PC-9 (cell line): ENCODE measurements at regions not wholly inside any gene's neighbourhood (a gene's known extent, or its start where the extent isn't known, plus 50 kb on each side); places are given as distances from the start of the nearest gene placed in this dataset.

Source experiments
- EZH2 ChIP-seq: fragments of 200-600 bp; sonication (generic); IDR thresholded peaks from 2 replicates; pipeline ENCODE4 v1.8.0; 2017; ENCODE audit warnings: antibody characterized with exemption, low read depth
- TF ChIP-seq, protein P1 (sequence below): fragments of 200-600 bp; sonication (generic); conservative IDR thresholded peaks from 2 replicates; pipeline ENCODE4 v1.6.1; 2017; ENCODE audit warnings: mixed run types, antibody characterized with exemption, mild to moderate bottlenecking, moderate library complexity

DNA sequence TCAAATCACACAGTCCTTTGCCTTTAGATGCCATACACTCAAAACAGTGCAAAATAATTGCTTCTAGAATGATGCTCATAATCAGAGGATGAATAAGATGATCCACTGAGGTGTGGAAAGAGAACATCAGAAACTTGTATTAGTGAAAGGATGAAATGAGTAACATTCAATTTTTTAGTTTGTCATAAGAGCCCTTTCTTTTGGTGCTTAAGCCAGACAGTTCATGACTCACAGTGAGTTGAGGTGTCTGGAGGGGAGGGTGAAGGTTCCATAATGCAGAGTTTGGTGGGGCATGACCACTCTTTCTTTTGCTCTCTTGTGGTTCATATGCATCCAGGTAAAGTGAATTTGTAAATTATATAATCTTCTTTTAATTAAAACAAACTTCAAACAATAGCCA lies 415.0 kb upstream of the CELF4 start:
- TF ChIP-seq, protein P1, sequence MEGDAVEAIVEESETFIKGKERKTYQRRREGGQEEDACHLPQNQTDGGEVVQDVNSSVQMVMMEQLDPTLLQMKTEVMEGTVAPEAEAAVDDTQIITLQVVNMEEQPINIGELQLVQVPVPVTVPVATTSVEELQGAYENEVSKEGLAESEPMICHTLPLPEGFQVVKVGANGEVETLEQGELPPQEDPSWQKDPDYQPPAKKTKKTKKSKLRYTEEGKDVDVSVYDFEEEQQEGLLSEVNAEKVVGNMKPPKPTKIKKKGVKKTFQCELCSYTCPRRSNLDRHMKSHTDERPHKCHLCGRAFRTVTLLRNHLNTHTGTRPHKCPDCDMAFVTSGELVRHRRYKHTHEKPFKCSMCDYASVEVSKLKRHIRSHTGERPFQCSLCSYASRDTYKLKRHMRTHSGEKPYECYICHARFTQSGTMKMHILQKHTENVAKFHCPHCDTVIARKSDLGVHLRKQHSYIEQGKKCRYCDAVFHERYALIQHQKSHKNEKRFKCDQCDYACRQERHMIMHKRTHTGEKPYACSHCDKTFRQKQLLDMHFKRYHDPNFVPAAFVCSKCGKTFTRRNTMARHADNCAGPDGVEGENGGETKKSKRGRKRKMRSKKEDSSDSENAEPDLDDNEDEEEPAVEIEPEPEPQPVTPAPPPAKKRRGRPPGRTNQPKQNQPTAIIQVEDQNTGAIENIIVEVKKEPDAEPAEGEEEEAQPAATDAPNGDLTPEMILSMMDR, result no peak
- TF ChIP-seq EZH2, result no peak
